ACC112 (cell line): ENCODE measurements at regions not wholly inside any gene's neighbourhood (a gene's known extent, or its start where the extent isn't known, plus 50 kb on each side); places are given as distances from the start of the nearest gene placed in this dataset.

Experiments
- H2AFZ ChIP-seq: fragments of 200-600 bp; sonication (generic); one replicate; pipeline ENCODE4 v1.6.0; 2017; ENCODE audit warnings: antibody characterized with exemption, low read length; ENCODE audit not compliant: unreplicated experiment
- H3K27ac ChIP-seq: fragments of 200-600 bp; sonication (generic); 2 replicates; pipeline ENCODE4 v1.5.1; 2014; ENCODE audit warnings: low read depth, mild to moderate bottlenecking, antibody characterized with exemption, low read length, moderate library complexity
- H3K27me3 ChIP-seq: fragments of 200-600 bp; sonication (generic); 2 replicates; pipeline ENCODE4 v1.6.1; 2014; ENCODE audit warnings: mild to moderate bottlenecking, antibody characterized with exemption, low read length, moderate library complexity, mixed read lengths; ENCODE audit not compliant: insufficient read depth
- H3K36me3 ChIP-seq: fragments of 200-600 bp; sonication (generic); 2 replicates; pipeline ENCODE4 v1.6.1; 2016; ENCODE audit warnings: mild to moderate bottlenecking, antibody characterized with exemption, low read length, moderate library complexity, mixed read lengths; ENCODE audit not compliant: insufficient read depth
- H3K4me1 ChIP-seq: fragments of 200-600 bp; sonication (generic); one replicate; pipeline ENCODE4 v1.6.1; 2016; ENCODE audit warnings: low read length, mixed read lengths; ENCODE audit not compliant: insufficient read depth, unreplicated experiment, control insufficient read depth
- H3K4me3 ChIP-seq: fragments of 200-600 bp; sonication (generic); 2 replicates; pipeline ENCODE4 v1.5.1; 2014; ENCODE audit warnings: mild to moderate bottlenecking, low read depth, low read length
- H3K79me2 ChIP-seq: fragments of 200-600 bp; sonication (generic); one replicate; pipeline ENCODE4 v1.6.0; 2016; ENCODE audit warnings: low read length; ENCODE audit not compliant: control insufficient read depth, unreplicated experiment, insufficient read depth

DNA sequence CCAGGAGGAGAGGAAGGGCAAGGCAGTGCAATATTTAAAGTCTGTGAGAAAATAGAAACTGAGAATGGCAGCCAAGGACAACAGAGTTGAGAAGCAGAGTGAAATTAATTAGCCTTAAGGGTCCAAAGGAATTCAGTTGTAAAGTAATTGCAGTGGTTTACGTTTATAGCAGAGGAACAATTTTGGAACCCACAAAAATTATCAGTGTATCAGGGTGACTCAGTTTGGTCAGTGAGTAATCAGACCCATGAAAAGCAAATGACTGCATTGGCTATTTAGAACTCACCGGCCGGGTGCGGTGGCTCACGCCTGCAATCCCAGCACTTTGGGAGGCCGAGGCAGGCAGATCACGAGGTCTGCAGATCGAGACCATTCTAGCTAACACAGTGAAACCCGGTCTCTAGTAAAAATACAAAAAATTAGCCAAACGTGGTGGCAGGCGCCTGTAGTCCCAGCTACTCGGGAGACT, 245.8 kb upstream of the SLC39A10 start:
- no peaks in the 10 kb centered on the region for H3K79me2 ChIP-seq
- H3K27ac ChIP-seq = no peak overlapping the region
- peaks cover 7% of the 10 kb centered on the region for H3K4me1 ChIP-seq
- no peak overlapping the region for H2AFZ ChIP-seq
- no peak overlapping the region for H3K4me3 ChIP-seq
- no peaks in the 10 kb centered on the region for H3K27me3 ChIP-seq
- no peaks in the 10 kb centered on the region for H3K36me3 ChIP-seq

DNA sequence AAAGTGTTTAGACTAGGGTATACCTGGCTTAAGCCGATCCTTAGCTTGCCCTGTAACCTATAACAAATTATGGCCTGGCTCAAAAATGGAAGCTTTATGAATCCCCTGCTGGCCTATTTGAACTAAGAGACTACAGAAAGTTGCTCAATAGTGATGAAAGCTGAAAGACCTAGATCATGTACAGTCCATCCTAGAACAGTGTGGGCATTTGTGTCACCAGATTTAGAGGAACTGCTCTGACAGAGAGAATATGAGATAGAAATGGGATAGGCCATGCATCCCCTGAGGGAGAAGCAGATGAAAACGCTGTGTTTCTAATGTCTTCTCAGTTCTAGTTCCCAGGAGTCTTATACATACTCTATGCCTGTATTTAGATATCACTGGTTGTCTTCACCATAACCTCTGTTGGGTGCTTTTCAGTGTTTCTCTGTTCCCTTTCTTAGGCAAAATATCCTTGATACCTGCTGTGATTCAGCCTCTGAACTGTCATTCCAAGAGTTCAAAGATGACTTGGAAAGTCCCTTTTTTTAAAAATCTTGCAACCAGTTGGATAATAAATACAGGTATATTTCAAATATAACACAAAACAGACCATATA, 246.9 kb upstream of the SLC39A10 start:
- Histone ChIP-seq H3K36me3 (no peaks in the 10 kb centered on the region), H3K27me3 (no peaks in the 10 kb centered on the region), H3K27ac (no peak overlapping the region), H3K79me2 (no peaks in the 10 kb centered on the region), H3K4me3 (no peak overlapping the region), H3K4me1 (peaks cover 7% of the 10 kb centered on the region), H2AFZ (no peak overlapping the region)

DNA sequence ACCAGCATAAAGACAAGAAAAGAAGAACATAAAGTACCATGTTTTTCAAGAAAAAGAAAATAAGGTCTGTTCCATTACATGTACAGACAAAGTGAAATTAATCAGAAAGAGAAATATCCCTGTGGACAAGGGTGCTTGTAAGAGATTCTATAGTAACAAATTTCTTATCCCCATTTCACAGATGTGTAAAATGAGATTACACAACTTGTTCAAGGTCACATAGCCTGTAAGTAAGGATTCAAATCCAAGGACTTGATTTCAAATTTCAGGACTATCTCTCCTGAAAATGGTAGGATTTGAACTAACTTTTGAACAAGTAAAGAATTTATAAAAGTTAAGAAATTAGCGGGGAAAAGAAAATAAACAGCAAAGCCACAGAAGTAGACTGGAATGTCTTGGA, 248.2 kb upstream of the SLC39A10 start:
- H3K27ac ChIP-seq = no peak overlapping the region
- peaks cover 16% of the 10 kb centered on the region for H3K4me1 ChIP-seq
- no peaks in the 10 kb centered on the region for H3K36me3 ChIP-seq
- no peak overlapping the region for H3K4me3 ChIP-seq
- no peak overlapping the region for H2AFZ ChIP-seq
- no peaks in the 10 kb centered on the region for H3K79me2 ChIP-seq
- no peaks in the 10 kb centered on the region for H3K27me3 ChIP-seq

DNA sequence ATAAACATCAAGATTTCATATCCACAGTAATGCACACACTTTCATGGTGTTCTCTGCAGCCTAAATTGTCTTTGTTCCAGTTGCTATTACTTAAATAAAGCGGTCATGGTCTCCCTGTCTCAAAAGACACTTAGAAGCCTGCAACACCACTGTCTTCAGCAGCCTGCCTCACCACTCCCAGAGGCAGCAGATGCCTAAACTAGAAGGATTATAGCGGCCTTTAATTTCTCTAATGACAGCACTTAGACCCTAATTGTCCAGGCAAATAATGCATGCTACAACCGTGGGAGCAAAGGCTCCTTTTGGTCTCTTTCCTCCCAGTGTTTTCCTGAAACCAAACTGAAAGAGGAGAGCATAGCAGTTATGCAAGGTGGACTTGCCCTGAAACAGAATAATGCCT, 248.8 kb upstream of the SLC39A10 start:
- Histone ChIP-seq H3K36me3 (no peaks in the 10 kb centered on the region), H3K4me3 (no peak overlapping the region), H3K27me3 (no peaks in the 10 kb centered on the region), H3K79me2 (no peaks in the 10 kb centered on the region), H3K4me1 (peaks cover 16% of the 10 kb centered on the region), H3K27ac (no peak overlapping the region), H2AFZ (no peak overlapping the region)

DNA sequence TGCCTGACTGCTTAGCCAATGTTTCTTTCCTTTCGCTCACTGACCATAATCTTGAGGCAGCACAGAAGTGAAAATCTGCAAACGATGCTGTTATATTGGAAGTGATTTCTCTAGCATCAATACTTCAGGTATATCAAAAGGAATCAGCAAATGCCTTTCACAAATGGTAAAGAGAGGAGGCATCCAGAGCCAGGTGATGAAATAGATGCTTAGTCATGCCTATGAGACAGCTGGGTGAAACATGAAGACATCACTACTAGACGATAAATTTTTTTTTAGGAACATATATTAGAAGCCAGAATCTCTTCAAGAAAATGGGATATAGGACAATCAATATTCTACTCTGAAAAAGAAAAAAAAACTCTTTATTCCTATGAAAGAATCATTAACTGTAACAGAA, 249.2 kb upstream of the SLC39A10 start:
- Histone ChIP-seq H3K27me3 (no peaks in the 10 kb centered on the region), H3K4me1 (peaks cover 16% of the 10 kb centered on the region), H2AFZ (no peak overlapping the region), H3K36me3 (no peaks in the 10 kb centered on the region), H3K27ac (no peak overlapping the region), H3K4me3 (no peak overlapping the region), H3K79me2 (no peaks in the 10 kb centered on the region)

DNA sequence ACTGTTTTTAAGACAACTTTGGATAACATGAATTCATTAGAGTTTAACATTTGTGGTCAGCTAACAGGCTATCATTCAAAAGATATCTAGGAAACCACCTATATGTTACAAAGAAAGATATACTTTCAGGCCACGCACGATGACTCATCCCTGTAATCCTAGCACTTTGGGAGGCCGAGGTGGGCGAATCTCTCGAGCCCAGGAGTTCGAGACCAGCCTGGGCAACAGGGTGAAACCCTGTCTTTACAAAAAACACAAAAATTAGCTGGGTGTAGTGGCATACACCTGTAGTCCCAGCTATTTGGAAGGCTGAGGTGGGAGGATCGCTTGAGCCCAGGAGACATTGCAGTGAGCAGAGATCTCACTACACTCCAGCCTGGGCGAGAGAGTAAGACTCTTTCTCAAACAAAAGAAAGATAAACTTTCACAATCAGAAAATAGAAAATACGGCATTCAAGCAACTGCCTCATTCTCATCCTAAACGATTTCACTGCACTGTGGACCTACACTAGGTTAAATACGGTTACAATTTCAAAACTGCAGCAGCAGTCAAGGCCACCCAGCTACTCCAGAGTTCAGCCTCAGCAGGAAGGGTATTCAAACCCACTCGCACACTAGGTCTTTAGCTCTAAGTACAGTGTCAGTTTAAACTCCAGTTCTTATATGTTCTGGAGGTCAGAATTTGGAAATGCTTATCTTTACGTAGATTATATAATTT, 250.0 kb upstream of the SLC39A10 start:
- no peaks in the 10 kb centered on the region for H3K36me3 ChIP-seq
- peaks cover 16% of the 10 kb centered on the region for H3K4me1 ChIP-seq
- H2AFZ ChIP-seq = no peak overlapping the region
- H3K79me2 ChIP-seq = no peaks in the 10 kb centered on the region
- H3K27ac ChIP-seq = no peak overlapping the region
- no peaks in the 10 kb centered on the region for H3K27me3 ChIP-seq
- H3K4me3 ChIP-seq = no peak overlapping the region

DNA sequence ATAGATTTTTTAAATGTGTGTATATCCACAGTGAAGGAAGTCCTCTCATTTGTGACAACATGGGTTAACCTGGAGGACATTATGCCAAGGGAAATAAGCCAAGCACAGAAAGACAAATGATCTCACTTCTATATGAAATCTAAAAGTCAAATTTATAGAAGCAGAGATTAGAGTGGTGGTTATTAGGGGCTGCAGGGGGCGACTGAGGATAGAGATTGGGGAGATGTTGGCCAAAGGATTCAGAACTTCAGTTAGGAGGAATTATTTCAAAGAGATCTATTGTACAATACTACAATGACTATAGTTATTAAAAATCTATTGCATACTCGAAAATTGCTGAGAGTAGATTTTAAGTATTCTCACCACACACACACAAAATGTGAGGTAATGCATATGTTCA, 252.4 kb upstream of the SLC39A10 start:
- H3K4me1 ChIP-seq = peaks cover 16% of the 10 kb centered on the region
- H3K27ac ChIP-seq = no peak overlapping the region
- H3K27me3 ChIP-seq = no peaks in the 10 kb centered on the region
- H3K4me3 ChIP-seq = no peak overlapping the region
- H3K79me2 ChIP-seq = no peaks in the 10 kb centered on the region
- H2AFZ ChIP-seq = no peak overlapping the region
- H3K36me3 ChIP-seq = no peaks in the 10 kb centered on the region

DNA sequence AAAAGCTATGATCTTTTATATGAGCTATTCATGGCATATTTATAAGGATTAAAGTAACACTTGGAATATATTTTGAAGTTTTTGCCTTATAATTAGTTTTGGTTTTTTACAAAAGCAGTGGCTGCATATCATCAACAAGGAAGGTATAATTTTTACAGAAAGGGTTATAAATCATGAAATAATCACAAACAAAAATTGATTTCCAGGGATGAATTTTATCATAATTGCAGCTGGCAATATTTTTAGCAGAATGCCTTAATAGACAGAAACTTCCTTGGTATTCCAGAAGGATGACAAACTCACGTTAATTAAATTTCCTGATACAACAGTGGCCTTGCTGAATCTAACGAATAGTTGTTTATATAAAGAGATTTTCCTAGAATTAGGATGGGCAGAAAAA, 260.5 kb upstream of the SLC39A10 start:
- Histone ChIP-seq H3K4me3 (no peak overlapping the region), H2AFZ (no peak overlapping the region), H3K79me2 (no peaks in the 10 kb centered on the region), H3K4me1 (no peaks in the 10 kb centered on the region), H3K27me3 (no peaks in the 10 kb centered on the region), H3K36me3 (no peaks in the 10 kb centered on the region), H3K27ac (no peak overlapping the region)

DNA sequence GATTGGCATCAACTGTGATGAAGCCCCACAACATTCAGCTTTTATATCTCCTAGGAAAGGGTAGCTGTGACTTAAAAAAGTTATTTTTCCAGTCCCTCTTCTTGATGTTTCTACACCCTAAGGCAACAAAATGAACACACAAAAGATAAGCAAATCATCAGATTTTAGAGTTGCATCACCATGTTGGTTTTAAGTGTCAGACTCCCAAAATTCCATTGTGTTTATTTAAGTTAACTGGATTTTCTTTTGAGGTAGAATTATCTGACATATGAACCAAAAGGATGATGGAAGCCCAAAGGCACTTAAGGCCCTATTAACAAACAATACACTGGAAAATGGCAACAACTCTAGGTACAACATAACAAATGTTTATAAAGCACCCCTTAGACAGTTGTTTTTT, 261.7 kb upstream of the SLC39A10 start:
- Histone ChIP-seq H3K4me1 (no peaks in the 10 kb centered on the region), H2AFZ (no peak overlapping the region), H3K27me3 (no peaks in the 10 kb centered on the region), H3K27ac (no peak overlapping the region), H3K4me3 (no peak overlapping the region), H3K36me3 (no peaks in the 10 kb centered on the region), H3K79me2 (no peaks in the 10 kb centered on the region)

DNA sequence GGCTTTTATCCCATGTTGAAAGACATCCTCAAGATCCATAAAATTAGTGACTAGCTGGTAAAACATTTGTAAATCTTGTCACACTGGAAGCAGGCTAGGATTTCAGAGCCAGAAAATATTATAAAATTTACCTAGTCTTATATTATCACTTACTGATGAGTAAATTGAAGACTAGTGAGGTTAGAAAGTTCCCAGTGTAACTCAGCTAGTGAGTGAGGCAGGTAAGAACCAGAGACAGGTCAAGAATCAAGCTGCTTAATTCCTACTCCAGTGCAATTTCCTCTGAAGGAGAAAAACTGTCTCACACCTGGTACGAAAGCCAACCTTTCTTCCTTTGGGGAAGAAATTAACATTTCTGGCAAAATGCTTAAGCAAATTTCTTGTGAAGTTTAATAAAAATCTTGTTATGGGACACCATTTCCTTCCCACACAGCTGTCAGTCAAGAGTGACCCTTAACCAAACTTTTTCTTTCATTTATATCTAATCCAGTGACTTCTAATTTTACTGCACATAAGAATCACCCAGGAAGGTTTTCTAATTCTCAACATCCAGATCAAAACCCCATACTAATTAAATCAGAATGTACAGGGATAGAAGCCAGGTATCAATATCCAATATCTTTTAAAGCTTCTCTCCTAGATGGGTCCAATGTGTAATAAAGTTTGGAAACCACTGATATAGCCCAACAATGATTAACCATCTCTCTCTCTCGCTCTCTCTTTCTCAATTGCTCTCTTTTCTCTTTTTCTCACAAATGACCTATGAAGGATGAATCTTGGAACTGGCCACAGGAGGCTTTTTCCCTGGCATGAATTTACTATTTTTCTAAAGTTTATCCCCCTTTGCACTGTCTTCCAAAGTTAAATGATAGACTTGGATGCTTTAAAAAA, 264.3 kb upstream of the SLC39A10 start:
- Histone ChIP-seq H2AFZ (no peak overlapping the region), H3K36me3 (no peaks in the 10 kb centered on the region), H3K4me1 (no peaks in the 10 kb centered on the region), H3K27me3 (no peaks in the 10 kb centered on the region), H3K27ac (no peak overlapping the region), H3K4me3 (no peak overlapping the region), H3K79me2 (no peaks in the 10 kb centered on the region)
